Sciatic nerve (tissue), 2 donors: ENCODE measurements at regions not wholly inside any gene's neighbourhood (a gene's known extent, or its start where the extent isn't known, plus 50 kb on each side); places are given as distances from the start of the nearest gene placed in this dataset.

ENCODE experiments used
- ATAC-seq: fragments of 200-7000 bp; cut with Tn5 transposase; one replicate; pipeline ENCODE4 v1.9.1; 2020; ENCODE audit warnings: mild to moderate bottlenecking, moderate library complexity
- DNase-seq: peaks from one replicate; pipeline ENCODE4 v3.0.0-alpha.2; 2020; ENCODE audit warnings: low spot score
- intact Hi-C: fragments of 100-400 bp; cut with DNase I; formaldehyde crosslinking; loops from one replicate; pipeline ENCODE4 v1.14.2; 2022
- donor health status: DM: no; HTN: no; CAD: no.
- donor health status: DM: no; HTN: no; CAD: no.

GRCh38 chr6:163897669-163898068 lies 483.2 kb downstream of the QKI start:
- ATAC-seq (peak; percentile 46), DNase-seq (no peak)
- intact Hi-C loops, result no loop called here

GRCh38 chr6:163897030-163897429 lies 482.5 kb downstream of the QKI start:
- ATAC-seq (peak; percentile 89), DNase-seq (no peak)
- intact Hi-C loops, result no loop called here

- ATAC-seq (no peak), DNase-seq (no peak)
- intact Hi-C loops, result no loop called here
Observed at GRCh38 chr6:163895162-163895561, 480.6 kb downstream of the QKI start.

- DNase-seq (no peak), ATAC-seq (no peak)
- intact Hi-C loops, result no loop called here
Observed at GRCh38 chr6:163893609-163894189, 479.2 kb downstream of the QKI start.

- intact Hi-C loops, result no loop called here
- DNase-seq, result no peak
- no peak for ATAC-seq
Observed at GRCh38 chr6:163892824-163893561, 478.5 kb downstream of the QKI start.

GRCh38 chr6:163889904-163890514 lies 475.5 kb downstream of the QKI start:
- DNase-seq (no peak), ATAC-seq (no peak)
- intact Hi-C loops, result loop anchor here (1.0 kb wide), 1 partner anchor 29 kb away; no protein-coding TSS in a partner anchor

- DNase-seq (no peak), ATAC-seq (peak; percentile 39)
- intact Hi-C loops, result no loop called here
Observed at GRCh38 chr6:163888030-163888819, 473.7 kb downstream of the QKI start.

- intact Hi-C loops, result no loop called here
- ATAC-seq (no peak), DNase-seq (no peak)
Observed at GRCh38 chr6:163886428-163886827, 471.9 kb downstream of the QKI start.

- no peak for DNase-seq
- ATAC-seq, result no peak
Observed at GRCh38 chr6:163883984-163884383, 469.5 kb downstream of the QKI start.

GRCh38 chr6:163878698-163879097 lies 464.2 kb downstream of the QKI start:
- no peak for DNase-seq
- ATAC-seq, result no peak
- intact Hi-C loops, result no loop called here

More at GRCh38 chr6:163883984-163884383, 469.5 kb downstream of the QKI start:
- intact Hi-C loops, result no loop called here

GRCh38 chr6:163877877-163878639 lies 463.5 kb downstream of the QKI start:
- ATAC-seq (no peak), DNase-seq (no peak)
- intact Hi-C loops, result no loop called here

- intact Hi-C loops, result no loop called here
- DNase-seq, result no peak
- no peak for ATAC-seq
Observed at GRCh38 chr6:163876391-163876790, 461.9 kb downstream of the QKI start.

- no peak for DNase-seq
- no peak for ATAC-seq
- intact Hi-C loops, result no loop called here
Observed at GRCh38 chr6:163874784-163875183, 460.3 kb downstream of the QKI start.

GRCh38 chr6:163872335-163872734 lies 457.8 kb downstream of the QKI start:
- DNase-seq (no peak), ATAC-seq (no peak)
- intact Hi-C loops, result no loop called here

GRCh38 chr6:163871616-163872015 lies 457.1 kb downstream of the QKI start:
- intact Hi-C loops, result no loop called here
- no peak for ATAC-seq

GRCh38 chr6:163867518-163868292 lies 453.2 kb downstream of the QKI start:
- DNase-seq (no peak), ATAC-seq (no peak)
- intact Hi-C loops, result no loop called here

More at GRCh38 chr6:163871616-163872015, 457.1 kb downstream of the QKI start:
- no peak for DNase-seq

- no peak for DNase-seq
- ATAC-seq, result no peak
- intact Hi-C loops, result no loop called here
Observed at GRCh38 chr6:163866192-163866591, 451.7 kb downstream of the QKI start.

- intact Hi-C loops, result no loop called here
- ATAC-seq (no peak), DNase-seq (no peak)
Observed at GRCh38 chr6:163863565-163863964, 449.0 kb downstream of the QKI start.
